T-helper 1 cell treated with Interleukin-12 subunit alpha and Interleukin-12 subunit beta and Interleukin-4 antibody, amounts not matched to agents 30 μg/mL and 1 μg/mL, for 36 hours (primary cell): ENCODE measurements at regions not wholly inside any gene's neighbourhood (a gene's known extent, or its start where the extent isn't known, plus 50 kb on each side); places are given as distances from the start of the nearest gene placed in this dataset.

Experiments
- H3K27ac Mint-ChIP-seq: one replicate; pipeline ENCODE4 v1.8.0; 2021; ENCODE audit warnings: mild to moderate bottlenecking, mixed read lengths
- H3K27me3 Mint-ChIP-seq: one replicate; pipeline ENCODE4 v1.8.0; 2021; ENCODE audit warnings: low read depth, mixed read lengths
- H3K36me3 Mint-ChIP-seq: one replicate; pipeline ENCODE4 v1.8.0; 2021; ENCODE audit warnings: low read depth, mixed read lengths
- H3K4me1 Mint-ChIP-seq: one replicate; pipeline ENCODE4 v1.8.0; 2021; ENCODE audit warnings: low read depth, mixed read lengths
- H3K4me3 Mint-ChIP-seq: one replicate; pipeline ENCODE4 v1.8.0; 2021; ENCODE audit warnings: mild to moderate bottlenecking, moderate library complexity, mixed read lengths
- H3K9me3 Mint-ChIP-seq: one replicate; pipeline ENCODE4 v1.8.0; 2021; ENCODE audit warnings: mixed read lengths

- no peaks in the 10 kb centered on the region for H3K27me3 Mint-ChIP-seq
- H3K4me1 Mint-ChIP-seq: no peaks in the 10 kb centered on the region
- H3K9me3 Mint-ChIP-seq: no peaks in the 10 kb centered on the region
- no peak overlapping the region for H3K4me3 Mint-ChIP-seq
- H3K27ac Mint-ChIP-seq: no peak overlapping the region
- H3K36me3 Mint-ChIP-seq: no peaks in the 10 kb centered on the region
Measured at GRCh38 chr12:111213561-111213960, 155.3 kb downstream of the PHETA1 start.

GRCh38 chr12:111212814-111213456 lies 156.0 kb downstream of the PHETA1 start:
- no peaks in the 10 kb centered on the region for H3K36me3 Mint-ChIP-seq

DNA sequence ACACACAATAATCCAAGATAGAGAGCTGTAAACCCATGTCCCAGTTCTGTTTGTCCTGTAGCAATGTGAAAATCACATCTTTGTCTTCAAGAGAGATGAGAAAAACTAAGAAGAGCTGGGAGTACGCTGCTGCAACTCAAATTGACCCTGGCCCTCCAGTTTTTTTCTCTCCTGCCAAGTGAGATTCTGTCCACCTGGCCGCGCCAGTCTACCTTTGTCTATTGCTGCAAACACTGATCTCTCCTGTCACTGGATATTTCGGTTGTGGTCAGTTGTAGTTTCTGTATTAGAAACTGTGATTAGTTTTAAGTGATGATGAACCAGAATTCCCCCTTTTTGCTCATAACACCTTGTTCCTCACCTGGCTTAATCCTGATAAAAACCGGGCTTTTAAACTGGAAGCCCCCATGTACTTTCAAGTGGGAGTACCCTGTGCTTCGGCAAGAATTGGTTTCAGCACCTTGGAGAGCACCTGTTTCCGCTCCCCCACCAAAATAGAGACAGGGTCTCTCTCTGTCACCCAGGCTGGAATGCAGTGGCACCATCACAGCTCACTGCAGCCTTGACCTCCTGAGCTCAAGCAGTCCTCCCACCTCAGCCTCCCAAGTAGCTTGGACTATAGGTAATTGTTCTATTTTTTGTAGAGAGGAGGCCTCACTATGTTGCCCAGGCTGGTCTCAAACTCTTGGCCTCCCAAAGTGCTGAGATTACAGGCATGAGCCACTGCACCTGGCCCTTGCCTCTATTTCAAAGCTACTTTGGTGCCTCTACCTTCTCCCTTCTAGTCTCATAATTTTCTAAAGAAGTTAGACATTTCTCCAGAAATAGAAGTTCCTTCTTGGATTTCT lies 156.8 kb downstream of the PHETA1 start:
- Mint-ChIP-seq H3K27me3 (no peaks in the 10 kb centered on the region), H3K36me3 (no peaks in the 10 kb centered on the region), H3K27ac (no peak overlapping the region), H3K4me1 (no peaks in the 10 kb centered on the region), H3K9me3 (no peaks in the 10 kb centered on the region), H3K4me3 (no peak overlapping the region)

More at GRCh38 chr12:111212814-111213456, 156.0 kb downstream of the PHETA1 start:
- Mint-ChIP-seq H3K9me3 (no peaks in the 10 kb centered on the region), H3K27ac (no peak overlapping the region), H3K4me3 (no peak overlapping the region), H3K4me1 (no peaks in the 10 kb centered on the region), H3K27me3 (no peaks in the 10 kb centered on the region)

DNA sequence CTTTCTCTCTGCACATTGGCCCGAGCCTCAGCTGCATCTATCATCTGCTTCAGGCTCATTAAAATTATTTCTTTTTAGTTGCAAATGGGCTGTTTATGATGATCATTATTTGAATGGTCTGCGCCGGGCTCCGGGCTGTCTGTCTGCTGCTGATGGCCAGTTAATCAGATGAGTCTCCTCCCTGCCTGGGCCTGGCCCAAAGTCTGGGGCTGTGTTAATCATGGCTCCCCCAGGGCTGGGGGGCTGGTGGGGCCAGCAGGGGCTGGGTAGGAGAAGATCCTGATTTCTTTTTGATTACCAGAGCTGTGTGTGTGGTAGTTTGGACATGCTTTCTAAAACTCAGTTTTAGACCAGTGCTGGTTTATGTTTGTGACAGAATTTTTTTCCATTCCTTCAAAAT lies 159.1 kb downstream of the PHETA1 start:
- Mint-ChIP-seq H3K4me3 (no peak overlapping the region), H3K9me3 (no peaks in the 10 kb centered on the region), H3K36me3 (no peaks in the 10 kb centered on the region), H3K27me3 (no peaks in the 10 kb centered on the region), H3K4me1 (no peaks in the 10 kb centered on the region), H3K27ac (no peak overlapping the region)

GRCh38 chr12:111207761-111208160 lies 161.1 kb downstream of the PHETA1 start:
- H3K36me3 Mint-ChIP-seq: no peaks in the 10 kb centered on the region
- H3K9me3 Mint-ChIP-seq: no peaks in the 10 kb centered on the region
- peaks cover under 1% of the 10 kb centered on the region for H3K27me3 Mint-ChIP-seq
- no peak overlapping the region for H3K4me3 Mint-ChIP-seq
- H3K4me1 Mint-ChIP-seq: no peaks in the 10 kb centered on the region
- H3K27ac Mint-ChIP-seq: no peak overlapping the region

DNA sequence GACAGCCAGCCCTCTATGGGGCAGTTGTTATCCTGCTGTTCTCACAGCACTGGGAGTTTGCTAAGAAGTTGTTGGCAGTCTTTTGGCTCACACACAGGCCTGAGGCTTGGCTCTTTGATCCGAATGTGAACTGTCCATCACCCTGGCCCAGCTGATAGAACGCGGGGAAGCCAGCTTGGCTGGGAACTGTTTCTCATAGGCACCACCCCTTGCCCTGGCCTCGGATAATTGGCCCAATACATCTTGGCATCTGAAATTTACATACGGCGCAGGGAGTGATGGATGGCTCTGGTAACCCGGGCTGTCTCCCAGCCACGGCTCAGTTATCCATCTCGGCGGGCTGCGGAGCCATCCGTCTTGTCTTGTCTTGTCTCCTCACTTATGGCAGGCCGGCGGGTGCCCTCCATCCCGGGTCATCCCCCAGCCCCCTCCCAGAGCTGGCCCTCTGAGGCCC lies 164.1 kb downstream of the PHETA1 start:
- Mint-ChIP-seq H3K4me3 (no peak overlapping the region), H3K9me3 (no peaks in the 10 kb centered on the region), H3K4me1 (no peaks in the 10 kb centered on the region), H3K27me3 (peaks cover 4% of the 10 kb centered on the region), H3K36me3 (no peaks in the 10 kb centered on the region), H3K27ac (no peak overlapping the region)

DNA sequence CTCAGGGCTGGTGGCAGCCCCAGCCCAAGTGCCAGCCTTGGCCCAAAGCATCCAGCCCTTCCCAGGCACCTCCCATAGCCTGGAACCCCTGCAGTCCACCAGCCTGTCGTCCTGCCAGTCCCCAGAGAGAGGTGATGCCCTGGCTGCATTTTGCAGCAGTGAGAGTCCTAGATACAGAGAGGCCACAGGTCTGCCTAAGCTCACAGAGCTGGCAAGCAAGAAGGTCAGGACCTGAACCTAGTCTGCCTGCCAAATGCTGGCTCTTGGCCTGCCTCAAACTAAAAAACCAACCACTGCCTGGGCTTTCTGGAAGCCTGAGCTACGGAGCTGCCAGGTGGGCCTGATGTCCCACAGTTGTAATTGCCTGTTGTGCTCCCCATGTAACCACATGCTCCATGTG lies 164.9 kb downstream of the PHETA1 start:
- H3K27ac Mint-ChIP-seq: no peak overlapping the region
- no peaks in the 10 kb centered on the region for H3K36me3 Mint-ChIP-seq
- no peaks in the 10 kb centered on the region for H3K9me3 Mint-ChIP-seq
- H3K27me3 Mint-ChIP-seq: peaks cover 4% of the 10 kb centered on the region
- no peaks in the 10 kb centered on the region for H3K4me1 Mint-ChIP-seq
- no peak overlapping the region for H3K4me3 Mint-ChIP-seq

DNA sequence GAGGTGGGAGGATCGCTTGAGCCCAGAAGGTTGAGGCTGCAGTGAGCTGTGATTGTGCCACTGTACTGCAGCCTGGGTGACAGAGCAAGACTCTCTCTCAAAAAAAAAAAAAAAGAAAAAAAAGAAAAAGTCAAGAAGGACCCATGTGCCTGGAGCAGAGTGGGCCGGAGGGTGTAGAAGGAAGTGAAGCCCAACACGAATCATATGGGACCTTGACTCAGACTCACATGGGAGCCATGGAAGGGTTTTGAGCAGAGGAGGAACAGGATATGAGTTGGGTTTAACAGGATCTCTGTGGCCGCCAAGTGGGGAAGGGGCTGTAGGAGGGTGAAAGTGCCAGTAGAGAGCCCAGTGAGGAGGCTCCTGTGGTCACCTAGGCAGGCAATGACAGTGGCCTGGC lies 165.4 kb downstream of the PHETA1 start:
- Mint-ChIP-seq H3K27ac (no peak overlapping the region), H3K4me3 (no peak overlapping the region), H3K36me3 (no peaks in the 10 kb centered on the region), H3K4me1 (no peaks in the 10 kb centered on the region), H3K9me3 (no peaks in the 10 kb centered on the region), H3K27me3 (peaks cover 4% of the 10 kb centered on the region)

DNA sequence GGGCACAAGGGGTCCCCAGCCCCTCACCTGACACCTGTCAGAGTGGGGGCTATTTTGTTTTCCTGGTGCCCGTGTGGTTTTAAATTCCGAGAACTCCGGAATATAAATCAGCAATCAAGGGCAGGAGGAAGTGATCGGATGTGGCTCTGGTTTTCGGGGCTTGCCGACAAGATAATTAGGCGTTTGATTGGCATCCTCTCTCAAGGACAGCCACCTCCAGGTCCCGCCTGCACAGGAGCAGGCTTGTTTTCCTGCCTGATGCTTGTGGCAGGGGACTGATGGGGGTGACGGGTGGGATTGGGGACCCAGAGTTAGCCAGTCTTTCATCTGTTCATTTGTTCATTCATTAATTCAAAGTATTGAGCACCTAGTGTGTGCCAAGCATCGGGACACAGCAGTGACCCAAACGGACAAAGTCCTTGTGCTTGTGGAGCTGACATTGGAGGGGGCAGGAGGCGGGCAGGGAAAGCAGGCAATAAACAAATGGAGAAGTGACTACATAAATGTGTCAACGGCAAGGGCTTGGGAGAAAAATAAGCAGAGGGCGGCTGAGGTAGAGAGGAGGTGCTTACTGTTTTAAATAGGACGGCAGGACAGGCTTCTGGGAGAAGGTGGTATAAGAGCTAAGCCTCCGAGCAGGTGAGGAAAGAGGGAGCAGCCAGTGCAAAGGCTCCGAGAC lies 166.5 kb downstream of the PHETA1 start:
- Mint-ChIP-seq H3K9me3 (no peaks in the 10 kb centered on the region), H3K4me1 (no peaks in the 10 kb centered on the region), H3K4me3 (no peak overlapping the region), H3K27ac (no peak overlapping the region), H3K36me3 (no peaks in the 10 kb centered on the region), H3K27me3 (peaks cover 4% of the 10 kb centered on the region)

GRCh38 chr12:111201495-111202236 lies 167.2 kb downstream of the PHETA1 start:
- Mint-ChIP-seq H3K9me3 (no peaks in the 10 kb centered on the region), H3K27ac (no peak overlapping the region), H3K4me3 (no peak overlapping the region), H3K36me3 (no peaks in the 10 kb centered on the region), H3K4me1 (no peaks in the 10 kb centered on the region), H3K27me3 (peaks cover 10% of the 10 kb centered on the region)

DNA sequence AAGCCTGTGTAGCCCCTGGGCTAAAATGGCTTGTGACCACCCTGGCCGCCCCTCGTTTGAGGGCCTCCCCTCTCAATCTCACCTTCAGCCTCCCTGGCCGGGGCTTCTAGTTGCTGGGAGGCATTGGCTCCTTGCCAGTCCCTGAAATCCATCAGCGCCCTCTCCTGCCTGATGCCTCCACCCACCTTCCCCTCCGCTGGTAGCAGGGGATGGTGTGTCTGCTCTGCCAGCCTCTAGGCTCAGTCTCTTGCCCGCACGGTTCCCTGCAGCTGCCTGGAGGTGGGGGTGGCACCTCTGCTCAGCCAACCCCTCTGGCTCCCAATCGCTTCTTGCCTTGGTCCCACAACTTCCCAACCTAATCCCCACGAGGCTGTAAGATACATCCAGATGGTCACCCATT lies 167.9 kb downstream of the PHETA1 start:
- no peaks in the 10 kb centered on the region for H3K36me3 Mint-ChIP-seq
- H3K9me3 Mint-ChIP-seq: no peaks in the 10 kb centered on the region
- H3K4me1 Mint-ChIP-seq: no peaks in the 10 kb centered on the region
- H3K27ac Mint-ChIP-seq: no peak overlapping the region
- H3K4me3 Mint-ChIP-seq: no peak overlapping the region
- H3K27me3 Mint-ChIP-seq: peaks cover 10% of the 10 kb centered on the region

DNA sequence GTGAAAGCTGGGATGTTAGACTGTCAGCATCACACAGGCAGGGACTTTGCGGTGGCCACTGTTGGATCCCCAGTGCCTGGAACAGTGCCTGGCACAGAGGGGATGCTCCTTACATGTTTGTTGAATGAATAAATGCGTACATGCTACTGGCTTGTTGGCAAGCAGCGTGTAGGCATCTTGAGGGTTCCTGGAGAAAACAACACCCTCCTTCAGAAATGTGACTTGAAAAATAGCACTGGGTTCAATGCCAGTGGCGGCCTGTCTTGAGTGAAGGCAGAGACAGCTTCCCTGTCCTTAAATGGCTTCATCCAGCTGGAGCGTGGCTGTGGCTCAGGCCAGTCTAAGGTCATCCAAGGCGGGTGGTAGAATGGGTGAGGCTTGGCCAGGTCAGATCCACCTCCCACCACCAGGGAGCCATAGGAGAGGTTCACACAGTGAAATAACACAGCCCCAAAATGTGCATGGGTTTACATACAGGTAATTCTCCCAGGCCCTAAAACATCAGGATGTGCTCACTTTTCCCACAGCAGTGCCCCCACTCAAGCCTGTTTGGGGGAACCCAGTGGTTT lies 171.4 kb downstream of the PHETA1 start:
- Mint-ChIP-seq H3K4me1 (no peaks in the 10 kb centered on the region), H3K9me3 (no peaks in the 10 kb centered on the region), H3K27me3 (peaks cover 7% of the 10 kb centered on the region), H3K4me3 (no peak overlapping the region), H3K27ac (no peak overlapping the region), H3K36me3 (no peaks in the 10 kb centered on the region)

- Mint-ChIP-seq H3K9me3 (no peaks in the 10 kb centered on the region), H3K27ac (no peak overlapping the region), H3K27me3 (peaks cover 6% of the 10 kb centered on the region), H3K4me3 (no peak overlapping the region), H3K36me3 (no peaks in the 10 kb centered on the region), H3K4me1 (no peaks in the 10 kb centered on the region)
Measured at GRCh38 chr12:111196532-111196931, 172.4 kb downstream of the PHETA1 start.

GRCh38 chr12:111195316-111195715 lies 173.6 kb downstream of the PHETA1 start:
- H3K9me3 Mint-ChIP-seq: no peaks in the 10 kb centered on the region
- H3K4me1 Mint-ChIP-seq: no peaks in the 10 kb centered on the region
- H3K4me3 Mint-ChIP-seq: no peak overlapping the region
- H3K27ac Mint-ChIP-seq: no peak overlapping the region
- peaks cover 6% of the 10 kb centered on the region for H3K27me3 Mint-ChIP-seq
- H3K36me3 Mint-ChIP-seq: no peaks in the 10 kb centered on the region
